IMR-90 (cell line): ENCODE measurements at regions not wholly inside any gene's neighbourhood (a gene's known extent, or its start where the extent isn't known, plus 50 kb on each side); places are given as distances from the start of the nearest gene placed in this dataset.

Experiments used
- ATAC-seq: fragments of 200-7000 bp; cut with Tn5 transposase; 2 replicates; pipeline ENCODE4 v1.9.1; 2020; ENCODE audit warnings: low read depth, mild to moderate bottlenecking, moderate library complexity
- BruUV-seq: library from RNA; stranded (reverse); fragments of 400-500 nt; replicated peaks from 2 replicates; lab custom pipeline; 2021; lab: Mats Ljungman, UMichigan
- CTCF ChIA-PET: fragments of 300-600 bp; formaldehyde crosslinking; extraction: SDS; loops from one replicate; lab custom pipeline; 2021; ENCODE audit warnings: antibody characterized with exemption; lab: Yijun Ruan, JAX
- POLR2A ChIA-PET: fragments of 300-600 bp; sonication (Branson Sonifier 250); formaldehyde crosslinking; loops from one replicate; lab custom pipeline; 2022; ENCODE audit warnings: antibody characterized with exemption; ENCODE audit not compliant: unreplicated experiment; lab: Charles Lee
- DNase-seq: peaks from one replicate; pipeline ENCODE4 v3.0.0; 2013
- H2AFZ ChIP-seq: replicated peaks from 2 replicates; pipeline ENCODE3; 2013; ENCODE audit warnings: low read length, mild to moderate bottlenecking; ENCODE audit not compliant: poor library complexity
- H2AK5ac ChIP-seq: 2 replicates; pipeline ENCODE4 v1.6.1; 2013; ENCODE audit warnings: low read depth, low read length, inconsistent platforms
- H2AK9ac ChIP-seq: replicated peaks from 2 replicates; pipeline ENCODE3; 2013; ENCODE audit warnings: mild to moderate bottlenecking, low read depth, low read length, moderate library complexity; ENCODE audit not compliant: poor library complexity
- H2BK120ac ChIP-seq: 2 replicates; pipeline ENCODE4 v1.6.1; 2013; ENCODE audit warnings: low read depth, low read length, inconsistent platforms
- H2BK15ac ChIP-seq: 3 replicates; pipeline ENCODE4 v1.6.1; 2013; ENCODE audit warnings: low read depth, low read length, inconsistent platforms
- H2BK20ac ChIP-seq: 2 replicates; pipeline ENCODE4 v1.6.1; 2013; ENCODE audit warnings: low read depth, mild to moderate bottlenecking, inconsistent platforms, low read length, moderate library complexity
- H2BK5ac ChIP-seq: 2 replicates; pipeline ENCODE4 v1.6.1; 2013; ENCODE audit warnings: mild to moderate bottlenecking, low read depth, low read length, inconsistent platforms; ENCODE audit not compliant: poor library complexity, severe bottlenecking
- H3K14ac ChIP-seq: replicated peaks from 2 replicates; pipeline ENCODE4 v1.6.1; 2013; ENCODE audit warnings: low read depth, low read length, inconsistent platforms
- H3K18ac ChIP-seq: 2 replicates; pipeline ENCODE4 v1.6.1; 2013; ENCODE audit warnings: low read depth, low read length, control low read depth
- H3K23ac ChIP-seq: 2 replicates; pipeline ENCODE4 v1.6.1; 2013; ENCODE audit warnings: low read depth, low read length, inconsistent platforms
- H3K27ac ChIP-seq: 2 replicates; pipeline ENCODE4 v1.5.1; 2013; ENCODE audit warnings: mild to moderate bottlenecking, control low read depth, low read length; ENCODE audit not compliant: insufficient read depth
- H3K27me3 ChIP-seq: 2 replicates; pipeline ENCODE4 v1.6.1; 2013; ENCODE audit warnings: low read length; ENCODE audit not compliant: control insufficient read depth, insufficient read depth
- H3K36me3 ChIP-seq: 2 replicates; pipeline ENCODE4 v1.6.1; 2013; ENCODE audit warnings: low read length, mixed read lengths; ENCODE audit not compliant: control insufficient read depth, insufficient read depth
- H3K4ac ChIP-seq: 2 replicates; pipeline ENCODE4 v1.6.1; 2013; ENCODE audit warnings: low read depth, low read length, inconsistent platforms
- H3K4me1 ChIP-seq: 2 replicates; pipeline ENCODE4 v1.6.1; 2013; ENCODE audit warnings: low read length, mixed read lengths; ENCODE audit not compliant: control insufficient read depth, insufficient read depth
- H3K4me2 ChIP-seq: 2 replicates; pipeline ENCODE4 v1.6.1; 2013; ENCODE audit warnings: low read depth, mild to moderate bottlenecking, control low read depth, low read length, moderate library complexity
- H3K4me3 ChIP-seq: 2 replicates; pipeline ENCODE4 v1.5.1; 2013; ENCODE audit warnings: low read depth, mild to moderate bottlenecking, control low read depth, low read length, moderate library complexity; ENCODE audit not compliant: insufficient read depth
- H3K56ac ChIP-seq: 2 replicates; pipeline ENCODE4 v1.6.1; 2013; ENCODE audit warnings: low read length, inconsistent platforms; ENCODE audit not compliant: insufficient read depth; ENCODE audit errors: extremely low read depth
- H3K79me1 ChIP-seq, 2 experiments: 2 replicates each; pipeline ENCODE4 v1.6.1; 2013; ENCODE audit warnings: low read length in 2 of 2, inconsistent platforms in 1 of 2, low read depth in 1 of 2
- H3K9ac ChIP-seq: 2 replicates; pipeline ENCODE4 v1.6.1; 2013; ENCODE audit warnings: low read depth, low read length, control low read depth
- H3K9me1 ChIP-seq: 2 replicates; pipeline ENCODE4 v1.6.1; 2013; ENCODE audit warnings: low read length, inconsistent platforms; ENCODE audit not compliant: insufficient read depth
- H3K9me3 ChIP-seq: 2 replicates; pipeline ENCODE4 v1.6.1; 2013; ENCODE audit warnings: low read length; ENCODE audit not compliant: control insufficient read depth, insufficient read depth
- H4K20me1 ChIP-seq: 2 replicates; pipeline ENCODE4 v1.6.1; 2013; ENCODE audit warnings: low read length, inconsistent platforms; ENCODE audit not compliant: insufficient read depth
- H4K5ac ChIP-seq: 2 replicates; pipeline ENCODE4 v1.6.1; 2013; ENCODE audit warnings: mild to moderate bottlenecking, low read depth, low read length, control low read depth
- H4K8ac ChIP-seq, 2 experiments: 2 replicates each; pipeline ENCODE4 v1.6.1; 2013; ENCODE audit warnings: low read depth in 2 of 2, low read length in 2 of 2, control low read depth in 1 of 2, inconsistent platforms in 1 of 2
- H4K91ac ChIP-seq: 2 replicates; pipeline ENCODE4 v1.6.1; 2013; ENCODE audit warnings: low read depth, low read length, inconsistent platforms; ENCODE audit not compliant: insufficient read depth
- BHLHE40 ChIP-seq: fragments of 150-350 bp; IDR thresholded peaks from 2 replicates; pipeline ENCODE4 v1.6.1; 2016; ENCODE audit warnings: mild to moderate bottlenecking, low read depth, low read length
- CEBPB ChIP-seq: IDR thresholded peaks from 2 replicates; pipeline ENCODE4 v1.6.1; 2012; ENCODE audit warnings: low read depth, low read length, improper control_type of control experiment
- CHD1 ChIP-seq: IDR thresholded peaks from 2 replicates; pipeline ENCODE4 v1.6.1; 2012; ENCODE audit warnings: low read depth, low read length, improper control_type of control experiment
- CTCF ChIP-seq: conservative IDR thresholded peaks from 2 replicates; pipeline ENCODE4 v1.5.1; 2012; ENCODE audit warnings: mild to moderate bottlenecking, low read depth, low read length, improper control_type of control experiment
- ELK1 ChIP-seq: fragments of 150-350 bp; IDR thresholded peaks from 2 replicates; pipeline ENCODE4 v1.6.1; 2016; ENCODE audit warnings: low read depth, mild to moderate bottlenecking, low read length, moderate library complexity, borderline replicate concordance
- FOS ChIP-seq: fragments of 150-350 bp; IDR thresholded peaks from 2 replicates; pipeline ENCODE4 v1.6.1; 2016; ENCODE audit warnings: low read depth, low read length
- MAFK ChIP-seq: IDR thresholded peaks from 2 replicates; pipeline ENCODE4 v1.6.1; 2012; ENCODE audit warnings: low read depth, low read length, improper control_type of control experiment
- MAZ ChIP-seq: IDR thresholded peaks from 2 replicates; pipeline ENCODE4 v1.6.1; 2012; ENCODE audit warnings: low read depth, mild to moderate bottlenecking, low read length, improper control_type of control experiment, moderate library complexity, borderline replicate concordance
- MXI1 ChIP-seq: IDR thresholded peaks from 2 replicates; pipeline ENCODE4 v1.6.1; 2012; ENCODE audit warnings: low read depth, mild to moderate bottlenecking, low read length, moderate library complexity, borderline replicate concordance
- NFE2L2 ChIP-seq: fragments of 150-350 bp; IDR thresholded peaks from 2 replicates; pipeline ENCODE4 v1.6.1; 2016; ENCODE audit warnings: low read depth, mild to moderate bottlenecking, low read length
- POLR2A ChIP-seq: IDR thresholded peaks from 2 replicates; pipeline ENCODE4 v1.6.1; 2012; ENCODE audit warnings: mild to moderate bottlenecking, low read depth, low read length
- RAD21 ChIP-seq: IDR thresholded peaks from 2 replicates; pipeline ENCODE4 v1.6.1; 2012; ENCODE audit warnings: low read length, improper control_type of control experiment
- RCOR1 ChIP-seq: IDR thresholded peaks from 2 replicates; pipeline ENCODE4 v1.6.1; 2012; ENCODE audit warnings: mild to moderate bottlenecking, low read length, improper control_type of control experiment; ENCODE audit not compliant: insufficient replicate concordance
- RFX5 ChIP-seq: IDR thresholded peaks from 2 replicates; pipeline ENCODE4 v1.8.0; 2012; ENCODE audit warnings: low read depth, mild to moderate bottlenecking, low read length, moderate library complexity
- SMC3 ChIP-seq: fragments of 150-350 bp; IDR thresholded peaks from 2 replicates; pipeline ENCODE4 v1.6.1; 2016; ENCODE audit warnings: low read depth, mild to moderate bottlenecking, antibody characterized with exemption, low read length, moderate library complexity
- WGBS, 2 experiments: methylation state at CpG; one replicate each; pipeline versions ENCODE4 v1.1.5 to v1.1.7; 2013; ENCODE audit warnings: missing lambda C conversion rate in 2 of 2; ENCODE audit not compliant: insufficient read length in 1 of 2; ENCODE audit errors: extremely low coverage in 2 of 2; 5-methylcytosine and 5-hydroxymethylcytosine counted together
- dilution Hi-C: fragments of 300-500 bp; cut with HindIII; formaldehyde crosslinking; loops from one replicate; pipeline ENCODE4 v1.14.3; 2018; ENCODE audit warnings: low sequenced_read_pairs; ENCODE audit not compliant: unreplicated experiment
- in situ Hi-C: fragments of 300-500 bp; cut with MboI; formaldehyde crosslinking; loops from 3 replicates; pipeline ENCODE4 v1.14.3; 2019; ENCODE audit warnings: low sequenced_read_pairs, inconsistent platforms, mixed read lengths
- intact Hi-C: fragments of 100-400 bp; cut with micrococcal nuclease; formaldehyde crosslinking; loops from 2 replicates; pipeline ENCODE4 v1.10.0; 2022
- TF ChIP-seq, protein P1 (sequence below): fragments of 150-350 bp; IDR thresholded peaks from 2 replicates; pipeline ENCODE4 v1.6.1; 2017; ENCODE audit warnings: mild to moderate bottlenecking, antibody characterized with exemption, low read length, low read depth

DNA sequence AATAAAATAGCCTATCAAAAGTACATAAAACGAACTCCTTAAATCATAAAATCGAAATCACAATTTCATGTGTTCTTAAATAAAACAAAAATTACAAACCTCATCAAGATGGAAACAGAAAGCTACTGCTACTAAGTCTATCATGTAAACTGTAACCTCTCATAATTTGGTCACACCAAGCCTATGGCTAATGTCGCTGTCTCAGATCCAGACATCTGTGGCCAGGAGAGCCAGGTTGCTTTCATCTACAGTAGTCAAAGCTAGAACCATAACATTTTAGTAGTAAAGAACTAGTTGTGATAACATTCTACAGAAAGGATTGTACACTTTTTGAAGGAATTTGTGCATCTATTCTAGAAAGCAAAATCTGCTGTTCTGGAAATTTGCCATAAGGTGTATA, 197.4 kb upstream of the MBNL1 start:
- Histone ChIP-seq H2BK20ac (no peak overlapping the region; the same call in 1 of the 2 replicates), H3K14ac (no peak overlapping the region), H3K9me1 (no peaks in the 10 kb centered on the region), H3K18ac (no peak overlapping the region), H3K9me3 (peaks cover 2% of the 10 kb centered on the region; the same call in 1 of the 2 replicates), H3K4me1 (no peaks in the 10 kb centered on the region), H3K9ac (no peak overlapping the region), H2BK5ac (no peak overlapping the region), H3K36me3 (no peaks in the 10 kb centered on the region), H2AK5ac (no peak overlapping the region), H4K5ac (no peak overlapping the region), H3K23ac (no peak overlapping the region), H3K56ac (no peak overlapping the region), H3K27me3 (no peaks in the 10 kb centered on the region), H2AK9ac (no peak overlapping the region), H4K8ac (no peak overlapping the region), H2BK120ac (no peak overlapping the region), H3K79me1 (peaks cover 0 to 10% of the 10 kb centered on the region in 2 experiments; a peak in 1 of 4 replicates), H3K4me3 (no peak overlapping the region), H2AFZ (no peak overlapping the region), H3K4me2 (no peak overlapping the region), H3K4ac (no peak overlapping the region), H4K20me1 (no peaks in the 10 kb centered on the region), H3K27ac (no peak overlapping the region), H2BK15ac (no peak overlapping the region), H4K91ac (no peak overlapping the region)
- dilution Hi-C loops (no loop called here), intact Hi-C loops (loop anchor here (10.0 kb wide), 2 partner anchors 453 to 503 kb away; no protein-coding TSS in a partner anchor), in situ Hi-C loops (loop anchor here (10.0 kb wide), 1 partner anchor 373 kb away; no protein-coding TSS in a partner anchor)
- CTCF ChIA-PET = interaction anchor here (0.6 to 2.3 kb wide), 4 partner anchors 45 to 375 kb away, joined by 4 to 8 read pairs (median 6); no protein-coding TSS in a partner anchor
- 100% methylated on average over 2 of the region's 3 CpGs for WGBS, 2 experiments
- BruUV-seq = no TSS peak
- TF ChIP-seq FOS (no peak), CTCF (no peak), MAZ (no peak), RAD21 (no peak), CEBPB (no peak), RFX5 (no peak), BHLHE40 (no peak), MAFK (no peak), POLR2A (no peak), NFE2L2 (no peak), RCOR1 (no peak), CHD1 (no peak), SMC3 (no peak), MXI1 (no peak), ELK1 (no peak)
- TF ChIP-seq, protein P1, sequence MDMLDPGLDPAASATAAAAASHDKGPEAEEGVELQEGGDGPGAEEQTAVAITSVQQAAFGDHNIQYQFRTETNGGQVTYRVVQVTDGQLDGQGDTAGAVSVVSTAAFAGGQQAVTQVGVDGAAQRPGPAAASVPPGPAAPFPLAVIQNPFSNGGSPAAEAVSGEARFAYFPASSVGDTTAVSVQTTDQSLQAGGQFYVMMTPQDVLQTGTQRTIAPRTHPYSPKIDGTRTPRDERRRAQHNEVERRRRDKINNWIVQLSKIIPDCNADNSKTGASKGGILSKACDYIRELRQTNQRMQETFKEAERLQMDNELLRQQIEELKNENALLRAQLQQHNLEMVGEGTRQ = no peak
- DNase-seq (no peak), ATAC-seq (no peak)
- POLR2A ChIA-PET = no interaction called here
